ENCODE measurements at regions not wholly inside any gene's neighbourhood (a gene's known extent, or its start where the extent isn't known, plus 50 kb on each side); places are given as distances from the start of the nearest gene placed in this dataset.

- Mint-ChIP-seq H3K27me3 (ENCODE audit: unreplicated experiment) (no peaks in the 10 kb centered on the region), H3K36me3 (ENCODE audit: low read depth, unreplicated experiment) (no peaks in the 10 kb centered on the region), H3K27ac (ENCODE audit: unreplicated experiment) (no peak overlapping the region), H3K4me3 (ENCODE audit: unreplicated experiment) (no peak overlapping the region), H3K4me1 (ENCODE audit: unreplicated experiment) (no peaks in the 10 kb centered on the region), H3K9me3 (ENCODE audit: unreplicated experiment) (no peaks in the 10 kb centered on the region)
- TF ChIP-seq CTCF (IDR thresholded peaks at IDR 0.05; ENCODE audit: unreplicated experiment): no peak
- DNase-seq (ENCODE audit: low spot score): no peak
Observed at GRCh38 chr21:18168108-18168507, 76.5 kb upstream of the CHODL start.

- TF ChIP-seq CTCF (IDR thresholded peaks at IDR 0.05; ENCODE audit: unreplicated experiment): no peak
- no peaks in the 10 kb centered on the region for H3K4me1 Mint-ChIP-seq (ENCODE audit: unreplicated experiment)
- no peaks in the 10 kb centered on the region for H3K36me3 Mint-ChIP-seq (ENCODE audit: low read depth, unreplicated experiment)
- no peak overlapping the region for H3K4me3 Mint-ChIP-seq (ENCODE audit: unreplicated experiment)
- no peak for DNase-seq (ENCODE audit: low spot score)
- no peak overlapping the region for H3K27ac Mint-ChIP-seq (ENCODE audit: unreplicated experiment)
- H3K9me3 Mint-ChIP-seq (ENCODE audit: unreplicated experiment): no peaks in the 10 kb centered on the region
- no peaks in the 10 kb centered on the region for H3K27me3 Mint-ChIP-seq (ENCODE audit: unreplicated experiment)
Observed at GRCh38 chr21:18164933-18165332, 79.7 kb upstream of the CHODL start.

- no peak for DNase-seq (ENCODE audit: low spot score)
- Mint-ChIP-seq H3K9me3 (ENCODE audit: unreplicated experiment) (no peaks in the 10 kb centered on the region), H3K27me3 (ENCODE audit: unreplicated experiment) (no peaks in the 10 kb centered on the region), H3K36me3 (ENCODE audit: low read depth, unreplicated experiment) (no peaks in the 10 kb centered on the region), H3K27ac (ENCODE audit: unreplicated experiment) (no peak overlapping the region), H3K4me1 (ENCODE audit: unreplicated experiment) (no peaks in the 10 kb centered on the region), H3K4me3 (ENCODE audit: unreplicated experiment) (no peak overlapping the region)
- no peak for TF ChIP-seq CTCF (IDR thresholded peaks at IDR 0.05; ENCODE audit: unreplicated experiment)
Observed at GRCh38 chr21:18164483-18164882, 80.2 kb upstream of the CHODL start.

- Mint-ChIP-seq H3K9me3 (ENCODE audit: unreplicated experiment) (no peaks in the 10 kb centered on the region), H3K4me3 (ENCODE audit: unreplicated experiment) (no peak overlapping the region), H3K4me1 (ENCODE audit: unreplicated experiment) (no peaks in the 10 kb centered on the region), H3K27ac (ENCODE audit: unreplicated experiment) (no peak overlapping the region), H3K27me3 (ENCODE audit: unreplicated experiment) (no peaks in the 10 kb centered on the region), H3K36me3 (ENCODE audit: low read depth, unreplicated experiment) (no peaks in the 10 kb centered on the region)
- TF ChIP-seq CTCF (IDR thresholded peaks at IDR 0.05; ENCODE audit: unreplicated experiment): no peak
- DNase-seq (ENCODE audit: low spot score): no peak
Observed at GRCh38 chr21:18163956-18164355, 80.7 kb upstream of the CHODL start.

- no peaks in the 10 kb centered on the region for H3K27me3 Mint-ChIP-seq (ENCODE audit: unreplicated experiment)
Observed at GRCh38 chr21:18161841-18162240, 82.8 kb upstream of the CHODL start.

More at GRCh38 chr21:18161841-18162240, 82.8 kb upstream of the CHODL start:
- DNase-seq (ENCODE audit: low spot score): no peak
- Mint-ChIP-seq H3K9me3 (ENCODE audit: unreplicated experiment) (no peaks in the 10 kb centered on the region), H3K36me3 (ENCODE audit: low read depth, unreplicated experiment) (no peaks in the 10 kb centered on the region), H3K27ac (ENCODE audit: unreplicated experiment) (no peak overlapping the region), H3K4me3 (ENCODE audit: unreplicated experiment) (no peak overlapping the region), H3K4me1 (ENCODE audit: unreplicated experiment) (no peaks in the 10 kb centered on the region)
- no peak for TF ChIP-seq CTCF (IDR thresholded peaks at IDR 0.05; ENCODE audit: unreplicated experiment)

Data from endothelial cell (in vitro differentiated cells).